ENCODE measurements at regions not wholly inside any gene's neighbourhood (a gene's known extent, or its start where the extent isn't known, plus 50 kb on each side); places are given as distances from the start of the nearest gene placed in this dataset.
A peak's percentile ranks its signal among the peaks of the same experiment; 100 is the strongest.

GRCh38 chr13:26926371-26926770, 165.8 kb upstream of the GPR12 start:
- Histone ChIP-seq H3K18ac (ENCODE audit: insufficient read length, low read depth, low read length) (peak overlapping the region; percentile 29), H3K56ac (ENCODE audit: insufficient read length, low read depth, low read length) (no peak overlapping the region), H4K8ac (replicated peaks; ENCODE audit: insufficient read length, low read depth, low read length) (no peak overlapping the region), H3K79me1 (ENCODE audit: insufficient read depth, low read depth, low read length, poor library complexity, severe bottlenecking) (no peaks in the 10 kb centered on the region), H2BK120ac (ENCODE audit: low read depth, low read length, poor library complexity, severe bottlenecking) (no peak overlapping the region), H4K20me1 (ENCODE audit: control insufficient read depth, insufficient read depth, insufficient read length) (no peaks in the 10 kb centered on the region), H3K4ac (ENCODE audit: low read depth, low read length) (no peak overlapping the region), H3K79me2 (ENCODE audit: insufficient read depth, low read length) (no peaks in the 10 kb centered on the region), H2AFZ (ENCODE audit: low read length) (no peak overlapping the region), H3K4me2 (ENCODE audit: insufficient read depth, insufficient read length, low read length) (no peak overlapping the region), H3T11ph (ENCODE audit: low read length) (no peak overlapping the region), H3K27me3 (ENCODE audit: insufficient read depth, low read length) (no peaks in the 10 kb centered on the region), H3K23me2 (ENCODE audit: insufficient read length, low read depth, low read length, poor library complexity, severe bottlenecking) (no peaks in the 10 kb centered on the region), H3K14ac (ENCODE audit: insufficient read depth, low read length) (peak overlapping the region; percentile 49; the same call in 1 of the 2 replicates), H3K27ac (ENCODE audit: insufficient read length, low read depth, low read length) (no peak overlapping the region), H2BK15ac (ENCODE audit: low read depth, low read length) (no peak overlapping the region), H3K9me3 (ENCODE audit: control insufficient read depth, low read depth, low read length) (no peaks in the 10 kb centered on the region), H3K23ac (ENCODE audit: insufficient read length, low read depth, low read length) (no peak overlapping the region), H3K4me1 (ENCODE audit: insufficient read depth, low read length) (no peaks in the 10 kb centered on the region), H2BK12ac (ENCODE audit: insufficient read length, low read depth, low read length) (no peak overlapping the region), H3K9ac (ENCODE audit: extremely low read depth, insufficient read length, low read length) (no peak overlapping the region), H2BK20ac (ENCODE audit: low read depth, low read length, poor library complexity, severe bottlenecking) (no peak overlapping the region), H4K5ac (ENCODE audit: insufficient read length, low read depth, low read length) (no peak overlapping the region), H2BK5ac (ENCODE audit: insufficient read length, low read length) (no peak overlapping the region), H2AK5ac (ENCODE audit: insufficient read length, low read length) (no peak overlapping the region), H4K91ac (ENCODE audit: insufficient read length, low read depth, low read length) (no peak overlapping the region)
- peaks cover 3% of the 10 kb centered on the region in 2 experiments; a peak in 3 of 4 replicates for H3K4me1 Mint-ChIP-seq
- H3K27ac Mint-ChIP-seq = no peak overlapping the region
- no peaks in the 10 kb centered on the region for H3K9me3 Mint-ChIP-seq
- WGBS (ENCODE audit: extremely low coverage, insufficient read length, low lambda C conversion rate) = no CpG with 5 or more reads among the region's 7 CpGs
- no peaks in the 10 kb centered on the region for H3K36me3 Mint-ChIP-seq (ENCODE audit: insufficient read depth in 1 of 3, low read depth in 3 of 3)
- DNase-seq = no peak
- peaks cover 7% of the 10 kb centered on the region for H3K27me3 Mint-ChIP-seq (ENCODE audit: low read depth)
- H3K4me3 Mint-ChIP-seq = no peak overlapping the region
- no peak for TF ChIP-seq CTCF (conservative IDR thresholded peaks at IDR 0.05)
